AG09309 (cell line): ENCODE measurements at regions not wholly inside any gene's neighbourhood (a gene's known extent, or its start where the extent isn't known, plus 50 kb on each side); places are given as distances from the start of the nearest gene placed in this dataset.

Experiments used
- DNase-seq: peaks from one replicate; pipeline ENCODE4 v3.0.0-alpha.2; 2010; ENCODE audit warnings: low read depth
- H3K4me3 ChIP-seq: 2 replicates; pipeline ENCODE4 v1.5.1; 2011; ENCODE audit warnings: mild to moderate bottlenecking, low read depth, low read length, moderate library complexity; ENCODE audit not compliant: control insufficient read depth
- CTCF ChIP-seq: IDR thresholded peaks from 2 replicates; pipeline ENCODE4 v1.5.1; 2011; ENCODE audit warnings: mild to moderate bottlenecking, low read depth, low read length, inconsistent platforms; ENCODE audit not compliant: insufficient read depth, control insufficient read depth; ENCODE audit errors: missing control alignments

- no peak overlapping the region for H3K4me3 ChIP-seq
- TF ChIP-seq CTCF = no peak
- no peak for DNase-seq
Measured at GRCh38 chr10:30778769-30779168, 149.2 kb upstream of the LYZL2 start.

GRCh38 chr10:30775779-30776591 lies 146.4 kb upstream of the LYZL2 start:
- no peak overlapping the region for H3K4me3 ChIP-seq
- no peak for DNase-seq
- no peak for TF ChIP-seq CTCF

- H3K4me3 ChIP-seq = no peak overlapping the region
- no peak for DNase-seq
- TF ChIP-seq CTCF = no peak
Measured at GRCh38 chr10:30774261-30774660, 144.7 kb upstream of the LYZL2 start.

GRCh38 chr10:30773501-30773900 lies 143.9 kb upstream of the LYZL2 start:
- TF ChIP-seq CTCF = no peak
- no peak for DNase-seq

GRCh38 chr10:30770816-30771215 lies 141.3 kb upstream of the LYZL2 start:
- no peak overlapping the region for H3K4me3 ChIP-seq
- TF ChIP-seq CTCF = no peak
- no peak for DNase-seq

More at GRCh38 chr10:30773501-30773900, 143.9 kb upstream of the LYZL2 start:
- H3K4me3 ChIP-seq = no peak overlapping the region

GRCh38 chr10:30770229-30770628 lies 140.7 kb upstream of the LYZL2 start:
- TF ChIP-seq CTCF = no peak
- H3K4me3 ChIP-seq = no peak overlapping the region

More at GRCh38 chr10:30770229-30770628, 140.7 kb upstream of the LYZL2 start:
- no peak for DNase-seq
